GOT3 (cell line): ENCODE measurements at regions not wholly inside any gene's neighbourhood (a gene's known extent, or its start where the extent isn't known, plus 50 kb on each side); places are given as distances from the start of the nearest gene placed in this dataset.

Source experiments
- DNase-seq: peaks from one replicate; lab custom pipeline; 2025; ENCODE audit warnings: mixed read lengths; lab: John Stamatoyannopoulos, UW

DNA sequence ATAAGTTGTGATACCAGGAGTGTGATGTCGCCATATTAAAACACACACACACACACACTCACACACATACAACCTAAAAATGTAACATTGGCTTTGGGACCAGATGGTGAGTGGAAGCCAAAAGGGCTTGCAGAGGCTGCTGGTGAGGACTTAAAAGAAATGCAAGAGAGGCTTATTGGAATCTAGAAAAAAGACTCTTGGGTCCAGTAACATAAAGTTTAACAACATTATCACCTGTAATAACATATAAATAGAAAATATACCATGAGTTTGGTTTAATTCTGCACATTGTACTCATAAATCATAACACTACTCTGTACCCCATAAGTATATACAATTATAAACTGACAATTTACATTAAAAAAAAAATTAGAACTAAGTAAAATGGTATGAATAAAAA lies 74.4 kb upstream of the MYCN start:
- no peak for DNase-seq

DNA sequence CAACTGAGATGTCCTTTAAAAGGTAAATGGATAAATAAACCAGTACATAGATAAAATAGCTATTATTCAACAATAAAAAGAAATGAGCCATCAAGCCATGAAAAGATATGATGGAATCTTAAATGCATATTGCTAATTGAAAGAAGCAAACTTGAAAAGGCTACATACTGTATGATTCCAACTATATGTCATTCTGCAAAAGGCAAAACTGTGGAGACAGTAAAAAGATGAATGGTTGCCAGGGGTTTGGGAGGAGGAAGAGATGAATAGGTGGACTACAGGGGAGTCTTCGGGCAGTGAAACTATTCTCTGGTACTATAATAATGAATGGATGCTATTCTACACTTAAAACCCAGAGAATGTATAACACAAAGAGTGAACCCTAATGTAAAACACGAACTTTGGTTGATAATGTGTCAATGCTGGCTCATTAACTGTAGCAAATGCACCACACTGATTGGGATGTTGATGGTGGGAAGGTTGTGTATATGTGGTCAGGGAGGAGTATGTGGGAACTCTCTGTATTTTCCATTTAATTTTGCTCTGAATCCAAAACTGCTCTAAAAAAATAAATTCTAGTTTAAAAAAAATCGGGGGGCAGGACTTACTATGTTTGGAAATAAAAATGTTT lies 73.7 kb upstream of the MYCN start:
- no peak for DNase-seq

- DNase-seq: no peak
Observed at GRCh38 chr2:15867194-15868171, 72.9 kb upstream of the MYCN start.

GRCh38 chr2:15868186-15868585 lies 72.2 kb upstream of the MYCN start:
- no peak for DNase-seq

- no peak for DNase-seq
Observed at GRCh38 chr2:15868704-15869103, 71.6 kb upstream of the MYCN start.

- DNase-seq: no peak
Observed at GRCh38 chr2:15869396-15869795, 71.0 kb upstream of the MYCN start.

DNA sequence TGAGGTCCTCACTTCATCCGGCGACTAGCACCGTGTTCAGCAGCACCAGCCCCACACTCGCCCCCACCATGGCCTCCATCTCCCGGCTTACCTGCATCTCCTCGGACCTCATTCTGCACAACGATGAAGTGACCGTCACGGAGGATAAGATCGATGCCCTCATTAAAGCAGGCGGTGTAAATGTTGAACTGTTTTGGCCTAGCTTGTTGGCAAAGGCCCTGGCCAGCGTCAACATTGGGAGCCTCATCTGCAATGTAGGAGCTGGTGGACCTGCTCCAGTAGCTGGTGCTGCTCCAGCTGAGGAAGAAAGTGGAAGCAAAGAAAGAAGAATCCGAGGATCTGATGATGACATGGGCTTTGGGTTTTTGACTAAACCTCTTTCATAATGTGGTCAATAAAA lies 70.5 kb upstream of the MYCN start:
- no peak for DNase-seq

DNA sequence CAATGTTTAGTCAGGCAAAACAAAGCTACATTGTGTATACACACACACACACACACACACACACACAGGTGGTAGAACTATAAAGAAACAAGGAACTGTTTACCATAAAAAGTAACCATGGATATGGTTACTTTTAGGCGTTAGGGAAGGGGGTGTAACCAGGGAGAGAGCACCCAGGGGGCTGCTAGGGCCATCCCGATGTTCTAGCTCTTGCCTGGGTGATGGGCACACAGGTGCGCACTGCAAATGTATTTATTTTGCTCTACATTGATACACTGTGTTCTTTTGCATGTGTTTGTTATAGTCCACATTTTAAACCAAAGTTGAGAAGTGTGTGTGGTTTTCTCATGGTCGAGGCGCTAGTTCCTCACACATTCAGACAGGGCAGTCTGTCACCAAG lies 69.8 kb upstream of the MYCN start:
- DNase-seq: no peak

- no peak for DNase-seq
Observed at GRCh38 chr2:15871239-15871783, 69.0 kb upstream of the MYCN start.

- DNase-seq: no peak
Observed at GRCh38 chr2:15872854-15873253, 67.5 kb upstream of the MYCN start.

DNA sequence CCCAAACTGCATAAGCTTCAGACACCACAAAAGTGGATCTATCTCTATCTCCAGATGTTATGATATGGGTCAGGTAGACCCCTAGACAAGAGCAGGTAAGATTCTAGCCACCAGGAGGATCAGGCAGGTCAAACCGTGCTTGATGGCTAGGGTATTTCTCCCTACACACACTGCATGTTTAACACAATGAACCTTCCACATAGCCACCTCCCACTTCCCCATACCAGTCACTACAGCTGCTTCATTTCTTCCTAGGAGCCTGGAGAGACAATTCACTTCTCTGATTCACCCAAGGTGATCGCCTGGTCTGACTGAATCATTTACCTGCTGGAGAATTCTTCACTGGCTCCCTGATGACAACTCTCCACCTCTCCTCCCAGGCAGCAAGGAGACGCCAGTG lies 66.0 kb upstream of the MYCN start:
- no peak for DNase-seq

DNA sequence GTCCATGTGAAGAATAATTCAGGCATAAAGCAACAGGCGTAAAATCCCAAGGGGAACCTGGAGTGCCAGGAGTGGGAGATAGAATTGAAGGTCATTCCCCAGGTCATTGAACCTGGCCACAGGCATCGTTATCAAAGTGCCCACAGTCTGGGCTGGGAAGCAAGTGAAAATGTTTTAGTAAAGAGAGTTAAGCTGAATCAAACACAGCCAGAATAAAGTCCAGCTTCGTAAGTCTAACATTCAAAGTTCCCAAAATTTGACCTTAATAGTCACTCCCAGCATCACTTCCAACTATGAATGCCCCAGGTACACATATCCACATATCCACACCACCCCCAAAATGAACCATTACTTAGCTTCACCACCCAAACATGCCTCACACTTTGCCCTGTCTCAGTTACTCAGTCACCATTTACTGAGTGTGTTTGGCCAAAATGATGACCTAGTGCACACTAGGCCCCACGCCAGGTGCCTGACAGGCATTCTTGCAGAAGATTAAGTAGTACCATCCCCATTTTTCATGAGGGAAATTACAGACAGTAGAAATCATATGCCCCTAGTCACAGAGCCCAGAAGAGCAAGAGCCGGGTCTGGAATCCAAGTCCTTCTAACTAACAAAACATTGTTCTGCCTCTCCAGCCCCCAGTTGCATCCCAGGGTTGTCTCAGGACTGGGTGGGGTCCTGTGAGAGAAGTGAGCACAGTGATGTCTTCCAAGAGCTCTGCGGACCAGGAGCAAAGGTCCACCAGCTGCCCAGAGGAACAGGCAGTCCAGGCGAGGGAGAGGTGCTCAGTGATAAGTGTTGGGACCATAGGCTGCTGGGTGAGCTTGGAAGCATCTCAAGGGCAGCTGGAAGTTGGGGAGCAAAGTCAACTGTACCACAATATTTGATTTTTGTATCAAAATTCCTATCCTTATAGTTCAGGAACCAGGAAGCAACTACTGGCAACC lies 65.2 kb upstream of the MYCN start:
- DNase-seq: no peak

DNA sequence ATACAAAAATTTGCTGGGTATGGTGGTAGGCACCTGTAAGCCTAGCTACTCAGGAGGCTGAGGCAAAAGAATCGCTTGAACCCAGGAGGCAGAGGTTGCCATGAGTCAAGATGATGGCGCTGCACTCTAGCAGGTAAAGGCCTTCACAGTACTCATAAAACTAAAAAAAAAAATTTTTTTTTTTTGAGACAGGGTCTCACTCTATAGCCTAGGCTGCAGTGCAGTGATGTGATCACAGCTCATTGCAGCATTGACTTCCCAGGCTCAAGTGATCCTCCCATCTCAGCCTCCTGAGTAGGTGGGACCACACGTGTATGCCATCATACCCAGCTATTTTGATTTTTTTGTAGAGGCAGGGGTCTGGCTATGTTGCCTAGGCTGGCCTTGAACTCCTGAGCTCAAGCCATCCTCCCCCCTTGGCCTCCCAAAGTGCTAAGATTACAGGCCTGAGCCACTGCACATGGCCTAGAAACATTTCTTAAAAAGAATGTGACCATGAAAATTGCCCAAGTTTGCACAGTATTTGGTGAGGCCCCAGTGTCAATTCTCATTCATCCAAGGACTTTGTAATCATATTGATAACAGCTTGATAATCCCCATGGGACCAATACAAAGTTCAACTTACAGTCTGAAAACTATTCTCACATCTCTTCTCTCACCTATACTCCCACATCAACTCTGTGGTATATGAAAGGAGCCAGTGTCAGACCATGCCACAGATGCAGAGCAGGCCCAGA lies 64.2 kb upstream of the MYCN start:
- DNase-seq: no peak

DNA sequence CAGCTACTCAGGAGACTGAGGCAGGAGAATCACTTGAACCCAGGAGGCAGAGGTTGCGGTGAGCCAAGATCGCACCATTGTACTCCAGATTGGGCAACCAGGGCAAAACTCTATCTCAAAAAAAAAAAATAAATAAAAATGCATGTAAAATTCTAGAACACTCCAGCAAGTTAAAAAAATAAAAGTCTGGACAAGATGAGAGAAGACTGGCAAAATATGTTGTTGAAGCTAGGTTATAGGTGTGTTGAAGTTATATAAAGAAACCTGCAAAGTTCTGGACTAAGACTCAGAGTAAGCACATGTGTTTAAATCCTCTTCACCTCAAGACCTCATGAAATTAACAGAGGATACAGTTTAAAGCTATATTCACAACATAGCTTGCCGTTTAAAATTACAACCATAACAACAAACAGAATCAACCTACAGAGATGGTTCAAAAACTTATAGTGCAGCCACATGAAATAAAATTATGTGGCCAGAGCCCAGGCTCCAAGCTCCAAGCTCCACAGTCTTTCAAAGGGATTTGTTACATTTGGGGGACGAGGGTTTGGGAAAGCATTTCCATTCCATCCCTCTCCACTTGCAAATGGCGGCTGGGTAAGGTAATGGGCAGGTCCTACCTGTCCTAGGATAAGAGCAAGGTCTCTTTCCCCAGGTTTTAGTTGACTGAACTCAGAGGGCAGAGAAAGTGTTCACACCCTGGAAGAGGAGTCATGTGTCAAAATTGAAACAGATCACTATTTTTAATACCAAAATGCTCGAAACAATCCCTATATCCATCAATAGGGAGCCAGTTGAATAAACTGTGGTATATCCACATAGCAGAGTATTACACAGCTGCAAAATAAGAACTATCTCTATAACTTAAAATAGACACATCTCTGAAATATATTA lies 59.9 kb upstream of the MYCN start:
- DNase-seq: no peak

- DNase-seq: no peak
Observed at GRCh38 chr2:15881120-15881433, 59.3 kb upstream of the MYCN start.

DNA sequence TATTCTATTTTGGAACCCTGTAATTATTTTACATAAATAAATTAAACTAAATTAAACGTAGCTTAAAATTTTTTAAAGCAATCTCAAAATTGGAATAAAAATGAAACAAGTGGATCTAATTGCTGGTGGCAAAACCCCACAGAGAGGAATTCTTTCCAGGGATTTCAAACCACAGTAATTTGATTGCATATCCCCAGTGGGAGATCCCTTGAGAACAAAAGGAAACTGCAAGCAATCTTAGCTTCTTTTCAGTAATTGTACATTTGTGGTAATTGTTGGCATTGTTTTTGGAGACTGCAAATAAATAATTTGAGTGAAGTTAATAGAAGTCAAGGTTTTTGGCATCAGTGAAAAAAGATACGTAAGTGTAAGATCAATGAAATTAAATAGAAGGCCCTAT lies 58.7 kb upstream of the MYCN start:
- DNase-seq: no peak

DNA sequence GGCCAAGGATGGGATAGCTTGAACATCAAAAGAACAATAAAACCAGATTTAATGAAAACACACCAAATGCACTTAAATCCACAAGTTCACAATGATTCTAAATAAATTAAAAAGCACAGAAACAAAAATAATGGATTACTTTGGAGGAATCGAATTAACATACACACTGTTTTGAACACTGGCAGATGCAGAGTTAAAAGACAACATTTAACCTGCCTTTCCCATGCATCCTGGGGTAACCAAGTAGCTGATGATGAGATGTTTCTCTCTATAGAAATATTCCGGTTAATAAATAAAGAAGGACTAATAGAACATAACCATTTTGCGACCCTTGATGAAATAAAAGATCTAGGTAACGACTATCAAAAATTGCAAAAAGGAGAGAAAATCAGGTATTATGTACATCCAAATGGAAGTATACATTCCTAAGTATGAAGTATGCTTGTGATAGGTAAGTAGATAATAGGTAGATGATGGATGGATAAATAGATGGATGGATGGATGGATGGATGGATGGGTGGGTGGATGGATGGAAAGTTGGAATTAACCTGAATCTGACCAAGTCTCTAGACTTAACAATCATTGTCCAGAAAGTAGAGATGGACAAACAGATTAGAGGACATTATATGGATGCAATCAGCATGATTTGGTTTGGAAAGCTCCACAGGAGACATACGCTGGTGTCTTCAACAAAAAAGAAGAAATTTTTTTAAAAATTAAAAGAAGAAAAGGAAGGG lies 57.4 kb upstream of the MYCN start:
- no peak for DNase-seq

GRCh38 chr2:15883684-15884083 lies 56.7 kb upstream of the MYCN start:
- no peak for DNase-seq

GRCh38 chr2:15884790-15885189 lies 55.6 kb upstream of the MYCN start:
- no peak for DNase-seq

DNA sequence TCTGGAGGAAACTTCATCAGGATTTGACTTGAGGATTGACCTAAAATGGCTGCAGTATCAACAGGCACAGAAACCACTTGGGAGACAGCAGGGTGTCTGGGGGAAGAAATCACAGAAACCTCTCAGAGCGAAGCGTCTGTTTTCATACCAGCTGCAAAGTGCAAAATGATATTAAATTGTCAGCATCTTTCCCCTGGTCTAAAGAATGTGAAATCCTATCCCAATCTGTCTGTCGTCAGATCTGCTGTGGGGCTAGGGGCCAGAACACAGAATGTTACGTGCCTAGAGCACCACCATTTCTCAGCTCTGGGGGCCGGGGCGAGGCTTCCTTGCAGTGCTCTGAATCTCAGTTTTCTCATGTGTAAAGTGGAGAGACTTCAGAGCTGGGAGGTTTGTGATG lies 54.1 kb upstream of the MYCN start:
- no peak for DNase-seq
